ENCODE measurements at regions not wholly inside any gene's neighbourhood (a gene's known extent, or its start where the extent isn't known, plus 50 kb on each side); places are given as distances from the start of the nearest gene placed in this dataset.

GRCh38 chr4:155564880-155565279 lies 101.8 kb upstream of the GUCY1A1 start:
- TF ChIP-seq EZH2 (IDR thresholded peaks at IDR 0.05; ENCODE audit: insufficient read depth, poor library complexity, severe bottlenecking) (no peak), EZH2phosphoT487 (IDR thresholded peaks at IDR 0.05; ENCODE audit: insufficient read depth, low read depth) (no peak)

Measured in GM23248 (cell line).